CD4-positive, alpha-beta T cell (primary cell): ENCODE measurements at regions not wholly inside any gene's neighbourhood (a gene's known extent, or its start where the extent isn't known, plus 50 kb on each side); places are given as distances from the start of the nearest gene placed in this dataset.

Source experiments
- ATAC-seq: fragments of 200-7000 bp; cut with Tn5 transposase; one replicate; pipeline ENCODE4 v1.10.0; 2022; ENCODE audit warnings: mild to moderate bottlenecking; ENCODE audit not compliant: poor library complexity
- CTCF ChIA-PET: fragments of 350-600 bp; sonication (Branson Sonifier 250); formaldehyde crosslinking; loops from one replicate; lab custom pipeline; 2021; ENCODE audit warnings: antibody characterized with exemption, inconsistent platforms; lab: Charles Lee
- POLR2A ChIA-PET: fragments of 350-600 bp; sonication (Branson Sonifier 250); formaldehyde crosslinking; loops from one replicate; lab custom pipeline; 2021; ENCODE audit warnings: antibody characterized with exemption, inconsistent platforms; lab: Charles Lee
- DNase-seq, 14 experiments: peaks; one replicate each; pipeline ENCODE4 v3.0.0-alpha.2; 2013 to 2020; ENCODE audit warnings: mixed read lengths in 2 of 14
- H3K27ac ChIP-seq, 2 donors: one replicate each; pipeline versions ENCODE4 v1.5.1 to v1.7.0; 2013; ENCODE audit warnings: low read length in 2 of 2, low read depth in 1 of 2, mild to moderate bottlenecking in 1 of 2
- H3K27me3 ChIP-seq, 2 experiments: 1 replicate in 1 of 2; 2 replicates in 1 of 2; pipeline versions ENCODE4 v1.6.1 to v1.7.0; 2013; ENCODE audit warnings: low read length in 2 of 2, control low read depth in 1 of 2, mild to moderate bottlenecking in 1 of 2, moderate library complexity in 1 of 2; ENCODE audit not compliant: insufficient read depth in 2 of 2, control insufficient read depth in 1 of 2
- H3K36me3 ChIP-seq: one replicate; pipeline ENCODE4 v1.6.1; 2013; ENCODE audit warnings: low read length, control low read depth; ENCODE audit not compliant: insufficient read depth
- H3K4me1 ChIP-seq: one replicate; pipeline ENCODE4 v1.6.1; 2013; ENCODE audit warnings: low read length, control low read depth; ENCODE audit not compliant: insufficient read depth
- H3K4me3 ChIP-seq: one replicate; pipeline ENCODE4 v1.5.1; 2013; ENCODE audit warnings: mild to moderate bottlenecking, low read length, moderate library complexity
- H3K9me3 ChIP-seq, 2 experiments: 1 replicate in 1 of 2; 2 replicates in 1 of 2; pipeline versions ENCODE4 v1.6.1 to v1.7.0; 2013; ENCODE audit warnings: low read length in 2 of 2, mild to moderate bottlenecking in 2 of 2, control low read depth in 1 of 2, moderate library complexity in 1 of 2; ENCODE audit not compliant: control insufficient read depth in 1 of 2, insufficient read depth in 1 of 2
- H3K27ac Mint-ChIP-seq: one replicate; pipeline ENCODE4 v1.8.0; 2020; ENCODE audit warnings: mixed read lengths
- H3K27me3 Mint-ChIP-seq: one replicate; pipeline ENCODE4 v1.8.0; 2021; ENCODE audit warnings: mixed read lengths
- H3K36me3 Mint-ChIP-seq: one replicate; pipeline ENCODE4 v1.8.0; 2021; ENCODE audit warnings: low read depth, mixed read lengths
- H3K4me1 Mint-ChIP-seq: one replicate; pipeline ENCODE4 v1.8.0; 2021; ENCODE audit warnings: low read depth, mixed read lengths
- H3K4me3 Mint-ChIP-seq: one replicate; pipeline ENCODE4 v1.8.0; 2020; ENCODE audit warnings: mild to moderate bottlenecking, mixed read lengths
- H3K9me3 Mint-ChIP-seq: one replicate; pipeline ENCODE4 v1.8.0; 2020; ENCODE audit warnings: mixed read lengths
- intact Hi-C, 2 experiments: fragments of 100-400 bp; cut with DNase I in 1 of 2; cut with micrococcal nuclease in 1 of 2; formaldehyde crosslinking; loops; one replicate each; pipeline versions ENCODE4 v1.15.1 to v1.9.0; 2023 to 2025; cut with DNase I, micrococcal nuclease
- TF ChIP-seq, protein P1 (sequence below): fragments of 200-600 bp; IDR thresholded peaks from one replicate; pipeline ENCODE4 v1.8.0; 2022; ENCODE audit warnings: antibody characterized with exemption, mild to moderate bottlenecking

- ChIA-PET CTCF (no interaction called here), POLR2A (no interaction called here)
- ATAC-seq, result no peak
- TF ChIP-seq, protein P1, sequence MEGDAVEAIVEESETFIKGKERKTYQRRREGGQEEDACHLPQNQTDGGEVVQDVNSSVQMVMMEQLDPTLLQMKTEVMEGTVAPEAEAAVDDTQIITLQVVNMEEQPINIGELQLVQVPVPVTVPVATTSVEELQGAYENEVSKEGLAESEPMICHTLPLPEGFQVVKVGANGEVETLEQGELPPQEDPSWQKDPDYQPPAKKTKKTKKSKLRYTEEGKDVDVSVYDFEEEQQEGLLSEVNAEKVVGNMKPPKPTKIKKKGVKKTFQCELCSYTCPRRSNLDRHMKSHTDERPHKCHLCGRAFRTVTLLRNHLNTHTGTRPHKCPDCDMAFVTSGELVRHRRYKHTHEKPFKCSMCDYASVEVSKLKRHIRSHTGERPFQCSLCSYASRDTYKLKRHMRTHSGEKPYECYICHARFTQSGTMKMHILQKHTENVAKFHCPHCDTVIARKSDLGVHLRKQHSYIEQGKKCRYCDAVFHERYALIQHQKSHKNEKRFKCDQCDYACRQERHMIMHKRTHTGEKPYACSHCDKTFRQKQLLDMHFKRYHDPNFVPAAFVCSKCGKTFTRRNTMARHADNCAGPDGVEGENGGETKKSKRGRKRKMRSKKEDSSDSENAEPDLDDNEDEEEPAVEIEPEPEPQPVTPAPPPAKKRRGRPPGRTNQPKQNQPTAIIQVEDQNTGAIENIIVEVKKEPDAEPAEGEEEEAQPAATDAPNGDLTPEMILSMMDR, result no peak
- Mint-ChIP-seq H3K27me3 (no peaks in the 10 kb centered on the region), H3K36me3 (no peaks in the 10 kb centered on the region), H3K27ac (no peak overlapping the region), H3K4me1 (no peaks in the 10 kb centered on the region), H3K4me3 (no peak overlapping the region), H3K9me3 (peaks cover 12% of the 10 kb centered on the region)
- Histone ChIP-seq H3K27me3 (no peaks in the 10 kb centered on the region), H3K27ac (no peak overlapping the region), H3K4me3 (no peak overlapping the region), H3K36me3 (no peaks in the 10 kb centered on the region), H3K9me3 (peaks cover 9 to 15% of the 10 kb centered on the region in 2 experiments), H3K4me1 (no peaks in the 10 kb centered on the region)
- intact Hi-C loops, result no loop called here
- no peak for DNase-seq
Measured at GRCh38 chr14:28012629-28013415, 753.8 kb upstream of the FOXG1 start.

GRCh38 chr14:28020112-28020511 lies 746.5 kb upstream of the FOXG1 start:
- TF ChIP-seq, protein P1, result no peak
- peaks cover 0 to 8% of the 10 kb centered on the region in 2 experiments for H3K9me3 ChIP-seq
- no peaks in the 10 kb centered on the region for H3K36me3 ChIP-seq
- H3K27me3 Mint-ChIP-seq, result no peaks in the 10 kb centered on the region
- H3K4me3 Mint-ChIP-seq, result no peak overlapping the region
- no peak overlapping the region for H3K27ac Mint-ChIP-seq
- intact Hi-C loops, result no loop called here
- ChIA-PET CTCF (no interaction called here), POLR2A (no interaction called here)
- peaks cover 7% of the 10 kb centered on the region for H3K9me3 Mint-ChIP-seq
- no peaks in the 10 kb centered on the region for H3K36me3 Mint-ChIP-seq
- no peak for DNase-seq
- no peaks in the 10 kb centered on the region for H3K4me1 ChIP-seq
- no peaks in the 10 kb centered on the region for H3K4me1 Mint-ChIP-seq
- no peak overlapping the region for H3K27ac ChIP-seq
- H3K27me3 ChIP-seq, result no peaks in the 10 kb centered on the region
- no peak for ATAC-seq
- no peak overlapping the region for H3K4me3 ChIP-seq

DNA sequence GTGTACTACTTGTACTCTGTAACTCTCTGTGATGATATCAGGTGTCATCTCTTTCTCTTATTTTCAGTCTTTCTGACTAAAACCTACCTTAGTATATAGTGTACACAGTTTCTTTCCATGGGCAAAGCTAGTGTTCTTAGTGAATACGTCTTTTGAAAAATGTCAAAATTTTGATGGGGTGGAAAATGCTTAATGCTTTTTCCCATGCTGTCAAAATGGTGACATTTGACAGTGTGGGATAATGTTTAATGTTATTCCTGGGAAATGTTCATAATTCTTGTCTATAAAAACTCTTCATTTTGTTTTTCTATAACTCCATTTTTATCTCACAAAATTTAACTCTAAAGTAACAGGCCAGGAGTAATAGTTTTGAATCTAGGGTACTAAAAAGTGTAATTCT lies 742.7 kb upstream of the FOXG1 start:
- POLR2A ChIA-PET, result no interaction called here
- Histone ChIP-seq H3K36me3 (no peaks in the 10 kb centered on the region), H3K4me1 (no peaks in the 10 kb centered on the region), H3K27me3 (no peaks in the 10 kb centered on the region), H3K4me3 (no peak overlapping the region), H3K9me3 (peaks cover 0 to 13% of the 10 kb centered on the region in 2 experiments), H3K27ac (no peak overlapping the region)
- TF ChIP-seq, protein P1, result no peak
- no peaks in the 10 kb centered on the region for H3K36me3 Mint-ChIP-seq
- H3K27ac Mint-ChIP-seq, result no peak overlapping the region
- H3K4me1 Mint-ChIP-seq, result no peaks in the 10 kb centered on the region
- H3K9me3 Mint-ChIP-seq, result peaks cover 15% of the 10 kb centered on the region
- ATAC-seq, result no peak
- H3K4me3 Mint-ChIP-seq, result no peak overlapping the region
- intact Hi-C loops, result no loop called here
- no peak for DNase-seq
- CTCF ChIA-PET, result no interaction called here
- H3K27me3 Mint-ChIP-seq, result no peaks in the 10 kb centered on the region
